Liver (tissue), 8 donors: ENCODE measurements at regions not wholly inside any gene's neighbourhood (a gene's known extent, or its start where the extent isn't known, plus 50 kb on each side); places are given as distances from the start of the nearest gene placed in this dataset.

Experiments
- DNase-seq: peaks from one replicate; pipeline ENCODE4 v3.0.0-alpha.2; 2017; ENCODE audit warnings: low spot score
- H3K27ac ChIP-seq, 2 donors: one replicate each; pipeline ENCODE4 v1.7.0; 2013; ENCODE audit warnings: inconsistent platforms in 2 of 2, low read length in 2 of 2, control low read depth in 1 of 2, low read depth in 1 of 2, mild to moderate bottlenecking in 1 of 2
- H3K27me3 ChIP-seq, 4 donors: one replicate each; pipeline versions ENCODE4 v1.6.1 to v1.7.0; 2013; ENCODE audit warnings: low read length in 3 of 4, inconsistent platforms in 1 of 4, mild to moderate bottlenecking in 1 of 4, moderate library complexity in 1 of 4; ENCODE audit not compliant: control insufficient read depth in 4 of 4, insufficient read depth in 4 of 4
- H3K36me3 ChIP-seq, 4 donors: one replicate each; pipeline versions ENCODE4 v1.6.1 to v1.7.0; 2013; ENCODE audit warnings: low read length in 3 of 4, mild to moderate bottlenecking in 3 of 4, low read depth in 1 of 4, moderate library complexity in 1 of 4; ENCODE audit not compliant: control insufficient read depth in 4 of 4, insufficient read depth in 3 of 4
- H3K4me1 ChIP-seq, 4 donors: one replicate each; pipeline versions ENCODE4 v1.6.1 to v1.7.0; 2013; ENCODE audit warnings: low read length in 3 of 4, mild to moderate bottlenecking in 3 of 4, moderate library complexity in 1 of 4; ENCODE audit not compliant: control insufficient read depth in 4 of 4, insufficient read depth in 4 of 4
- H3K4me3 ChIP-seq, 3 donors: one replicate each; pipeline versions ENCODE4 v1.6.1 to v1.7.0; 2013; ENCODE audit warnings: low read length in 3 of 3, control low read depth in 1 of 3, low read depth in 1 of 3, mild to moderate bottlenecking in 1 of 3
- H3K9ac ChIP-seq, 2 donors: one replicate each; pipeline ENCODE4 v1.7.0; 2013; ENCODE audit warnings: low read length in 2 of 2, mild to moderate bottlenecking in 2 of 2, moderate library complexity in 2 of 2, control low read depth in 1 of 2, low read depth in 1 of 2
- H3K9me3 ChIP-seq, 4 donors: one replicate each; pipeline versions ENCODE4 v1.6.1 to v1.7.0; 2013; ENCODE audit warnings: low read length in 3 of 4; ENCODE audit not compliant: control insufficient read depth in 4 of 4
- EGR1 ChIP-seq, 2 donors: IDR thresholded peaks; 2 replicates each; pipeline ENCODE4 v1.6.1; 2016 to 2018; ENCODE audit warnings: antibody characterized with exemption in 2 of 2, low read depth in 2 of 2
- FOXA1 ChIP-seq: IDR thresholded peaks from 2 replicates; pipeline ENCODE4 v1.6.1; 2016; ENCODE audit warnings: antibody characterized with exemption
- FOXA2 ChIP-seq: IDR thresholded peaks from 2 replicates; pipeline ENCODE4 v1.6.1; 2016; ENCODE audit warnings: antibody characterized with exemption
- GABPA ChIP-seq, 2 donors: IDR thresholded peaks in 1 of 2; conservative IDR thresholded peaks in 1 of 2; 2 replicates each; pipeline ENCODE4 v1.6.1; 2016; ENCODE audit warnings: antibody characterized with exemption in 2 of 2, mild to moderate bottlenecking in 1 of 2, moderate library complexity in 1 of 2
- HNF4A ChIP-seq, 2 donors: conservative IDR thresholded peaks; 2 replicates each; pipeline ENCODE4 v1.6.1; 2016; ENCODE audit warnings: antibody characterized with exemption in 2 of 2, mild to moderate bottlenecking in 2 of 2
- HNF4G ChIP-seq: IDR thresholded peaks from 2 replicates; pipeline ENCODE4 v1.6.1; 2016; ENCODE audit warnings: antibody characterized with exemption
- JUND ChIP-seq, 2 donors: IDR thresholded peaks; 2 replicates each; pipeline ENCODE4 v1.6.1; 2016; ENCODE audit warnings: antibody characterized with exemption in 2 of 2
- NR2F2 ChIP-seq: IDR thresholded peaks from 2 replicates; pipeline ENCODE4 v1.6.1; 2016; ENCODE audit warnings: antibody characterized with exemption
- RAD21 ChIP-seq, 2 donors: IDR thresholded peaks; 2 replicates each; pipeline ENCODE4 v1.6.1; 2016; ENCODE audit warnings: antibody characterized with exemption in 2 of 2, mild to moderate bottlenecking in 2 of 2
- RXRA ChIP-seq, 2 donors: IDR thresholded peaks; 2 replicates each; pipeline ENCODE4 v1.6.1; 2017 to 2018; ENCODE audit warnings: antibody characterized with exemption in 2 of 2, mild to moderate bottlenecking in 1 of 2
- SP1 ChIP-seq: IDR thresholded peaks from 2 replicates; pipeline ENCODE4 v1.6.1; 2018; ENCODE audit warnings: antibody characterized with exemption, mild to moderate bottlenecking
- TAF1 ChIP-seq: conservative IDR thresholded peaks from 2 replicates; pipeline ENCODE4 v1.6.1; 2016; ENCODE audit warnings: antibody characterized with exemption, mild to moderate bottlenecking
- YY1 ChIP-seq: IDR thresholded peaks from 2 replicates; pipeline ENCODE4 v1.6.1; 2016; ENCODE audit warnings: antibody characterized with exemption, mild to moderate bottlenecking
- WGBS: extraction: QIAGEN DNeasy Blood & Tissue Kit; methylation state at CpG from one replicate; pipeline ENCODE4 v1.1.7; 2013; 5-methylcytosine and 5-hydroxymethylcytosine counted together
- TF ChIP-seq, protein P1 (sequence below): IDR thresholded peaks from 2 replicates; pipeline ENCODE4 v1.6.1; 2016; ENCODE audit warnings: antibody characterized with exemption
- TF ChIP-seq, protein P2 (sequence below): IDR thresholded peaks from 2 replicates; pipeline ENCODE4 v1.6.1; 2016; ENCODE audit warnings: antibody characterized with exemption
- TF ChIP-seq, protein P3 (sequence below): fragments of 150-350 bp; IDR thresholded peaks from 2 replicates; pipeline ENCODE4 v1.5.1; 2017; ENCODE audit warnings: improper control_type of control experiment, low read depth, low read length; ENCODE audit not compliant: missing input control
- TF ChIP-seq, protein P4 (sequence below): IDR thresholded peaks from 2 replicates; pipeline ENCODE4 v1.6.1; 2016; ENCODE audit warnings: antibody characterized with exemption, mild to moderate bottlenecking
- TF ChIP-seq, protein P5 (sequence below): IDR thresholded peaks from 2 replicates; pipeline ENCODE4 v1.6.1; 2016; ENCODE audit warnings: antibody characterized with exemption
- donor health status: healthy.
- donor health status: healthy.
- donor health status: healthy.
- donor health status: healthy.
- donor health status: healthy.

DNA sequence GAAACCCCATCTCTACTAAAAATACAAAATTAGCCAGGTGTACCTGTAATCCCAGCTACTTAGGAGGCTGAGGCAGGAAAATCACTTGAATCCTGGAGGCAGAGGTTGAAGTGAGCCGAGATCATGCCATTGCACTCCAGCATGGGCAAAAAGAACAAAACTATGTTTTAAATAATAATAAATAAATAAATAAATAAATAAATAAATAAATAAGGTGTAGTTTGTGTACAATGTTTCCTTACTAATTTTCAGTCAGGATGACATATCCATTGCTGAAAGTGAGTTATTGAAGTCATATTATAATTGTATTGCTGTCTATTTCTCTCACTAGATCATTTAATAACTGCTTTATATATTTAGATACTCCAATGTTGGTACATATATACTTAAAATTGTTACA, 581.5 kb upstream of the DAB2 start:
- Histone ChIP-seq H3K36me3 (no peaks in the 10 kb centered on the region), H3K27ac (no peak overlapping the region), H3K4me3 (no peak overlapping the region), H3K9ac (no peak overlapping the region), H3K4me1 (no peaks in the 10 kb centered on the region), H3K27me3 (no peaks in the 10 kb centered on the region), H3K9me3 (peaks cover 0 to 9% (median 0%) of the 10 kb centered on the region in 4 donors)
- WGBS, result 87% methylated on average over 1 of the region's 1 CpG
- TF ChIP-seq, protein P1, sequence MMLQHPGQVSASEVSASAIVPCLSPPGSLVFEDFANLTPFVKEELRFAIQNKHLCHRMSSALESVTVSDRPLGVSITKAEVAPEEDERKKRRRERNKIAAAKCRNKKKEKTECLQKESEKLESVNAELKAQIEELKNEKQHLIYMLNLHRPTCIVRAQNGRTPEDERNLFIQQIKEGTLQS, result no peak
- TF ChIP-seq, protein P2, sequence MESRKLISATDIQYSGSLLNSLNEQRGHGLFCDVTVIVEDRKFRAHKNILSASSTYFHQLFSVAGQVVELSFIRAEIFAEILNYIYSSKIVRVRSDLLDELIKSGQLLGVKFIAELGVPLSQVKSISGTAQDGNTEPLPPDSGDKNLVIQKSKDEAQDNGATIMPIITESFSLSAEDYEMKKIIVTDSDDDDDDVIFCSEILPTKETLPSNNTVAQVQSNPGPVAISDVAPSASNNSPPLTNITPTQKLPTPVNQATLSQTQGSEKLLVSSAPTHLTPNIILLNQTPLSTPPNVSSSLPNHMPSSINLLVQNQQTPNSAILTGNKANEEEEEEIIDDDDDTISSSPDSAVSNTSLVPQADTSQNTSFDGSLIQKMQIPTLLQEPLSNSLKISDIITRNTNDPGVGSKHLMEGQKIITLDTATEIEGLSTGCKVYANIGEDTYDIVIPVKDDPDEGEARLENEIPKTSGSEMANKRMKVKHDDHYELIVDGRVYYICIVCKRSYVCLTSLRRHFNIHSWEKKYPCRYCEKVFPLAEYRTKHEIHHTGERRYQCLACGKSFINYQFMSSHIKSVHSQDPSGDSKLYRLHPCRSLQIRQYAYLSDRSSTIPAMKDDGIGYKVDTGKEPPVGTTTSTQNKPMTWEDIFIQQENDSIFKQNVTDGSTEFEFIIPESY, result no peak
- TF ChIP-seq TAF1, result no peak
- no peak for TF ChIP-seq GABPA (IDR thresholded peaks at IDR 0.05 in 1 of 2, conservative IDR thresholded peaks at IDR 0.05 in 1 of 2)
- no peak for TF ChIP-seq FOXA1
- TF ChIP-seq HNF4A (conservative IDR thresholded peaks at IDR 0.05), result no peak
- TF ChIP-seq YY1, result no peak
- TF ChIP-seq, protein P3, sequence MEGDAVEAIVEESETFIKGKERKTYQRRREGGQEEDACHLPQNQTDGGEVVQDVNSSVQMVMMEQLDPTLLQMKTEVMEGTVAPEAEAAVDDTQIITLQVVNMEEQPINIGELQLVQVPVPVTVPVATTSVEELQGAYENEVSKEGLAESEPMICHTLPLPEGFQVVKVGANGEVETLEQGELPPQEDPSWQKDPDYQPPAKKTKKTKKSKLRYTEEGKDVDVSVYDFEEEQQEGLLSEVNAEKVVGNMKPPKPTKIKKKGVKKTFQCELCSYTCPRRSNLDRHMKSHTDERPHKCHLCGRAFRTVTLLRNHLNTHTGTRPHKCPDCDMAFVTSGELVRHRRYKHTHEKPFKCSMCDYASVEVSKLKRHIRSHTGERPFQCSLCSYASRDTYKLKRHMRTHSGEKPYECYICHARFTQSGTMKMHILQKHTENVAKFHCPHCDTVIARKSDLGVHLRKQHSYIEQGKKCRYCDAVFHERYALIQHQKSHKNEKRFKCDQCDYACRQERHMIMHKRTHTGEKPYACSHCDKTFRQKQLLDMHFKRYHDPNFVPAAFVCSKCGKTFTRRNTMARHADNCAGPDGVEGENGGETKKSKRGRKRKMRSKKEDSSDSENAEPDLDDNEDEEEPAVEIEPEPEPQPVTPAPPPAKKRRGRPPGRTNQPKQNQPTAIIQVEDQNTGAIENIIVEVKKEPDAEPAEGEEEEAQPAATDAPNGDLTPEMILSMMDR, result no peak
- TF ChIP-seq, protein P4, sequence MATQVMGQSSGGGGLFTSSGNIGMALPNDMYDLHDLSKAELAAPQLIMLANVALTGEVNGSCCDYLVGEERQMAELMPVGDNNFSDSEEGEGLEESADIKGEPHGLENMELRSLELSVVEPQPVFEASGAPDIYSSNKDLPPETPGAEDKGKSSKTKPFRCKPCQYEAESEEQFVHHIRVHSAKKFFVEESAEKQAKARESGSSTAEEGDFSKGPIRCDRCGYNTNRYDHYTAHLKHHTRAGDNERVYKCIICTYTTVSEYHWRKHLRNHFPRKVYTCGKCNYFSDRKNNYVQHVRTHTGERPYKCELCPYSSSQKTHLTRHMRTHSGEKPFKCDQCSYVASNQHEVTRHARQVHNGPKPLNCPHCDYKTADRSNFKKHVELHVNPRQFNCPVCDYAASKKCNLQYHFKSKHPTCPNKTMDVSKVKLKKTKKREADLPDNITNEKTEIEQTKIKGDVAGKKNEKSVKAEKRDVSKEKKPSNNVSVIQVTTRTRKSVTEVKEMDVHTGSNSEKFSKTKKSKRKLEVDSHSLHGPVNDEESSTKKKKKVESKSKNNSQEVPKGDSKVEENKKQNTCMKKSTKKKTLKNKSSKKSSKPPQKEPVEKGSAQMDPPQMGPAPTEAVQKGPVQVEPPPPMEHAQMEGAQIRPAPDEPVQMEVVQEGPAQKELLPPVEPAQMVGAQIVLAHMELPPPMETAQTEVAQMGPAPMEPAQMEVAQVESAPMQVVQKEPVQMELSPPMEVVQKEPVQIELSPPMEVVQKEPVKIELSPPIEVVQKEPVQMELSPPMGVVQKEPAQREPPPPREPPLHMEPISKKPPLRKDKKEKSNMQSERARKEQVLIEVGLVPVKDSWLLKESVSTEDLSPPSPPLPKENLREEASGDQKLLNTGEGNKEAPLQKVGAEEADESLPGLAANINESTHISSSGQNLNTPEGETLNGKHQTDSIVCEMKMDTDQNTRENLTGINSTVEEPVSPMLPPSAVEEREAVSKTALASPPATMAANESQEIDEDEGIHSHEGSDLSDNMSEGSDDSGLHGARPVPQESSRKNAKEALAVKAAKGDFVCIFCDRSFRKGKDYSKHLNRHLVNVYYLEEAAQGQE, result no peak
- TF ChIP-seq, protein P5, sequence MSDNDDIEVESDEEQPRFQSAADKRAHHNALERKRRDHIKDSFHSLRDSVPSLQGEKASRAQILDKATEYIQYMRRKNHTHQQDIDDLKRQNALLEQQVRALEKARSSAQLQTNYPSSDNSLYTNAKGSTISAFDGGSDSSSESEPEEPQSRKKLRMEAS, result no peak
- no peak for TF ChIP-seq FOXA2
- TF ChIP-seq JUND (IDR thresholded peaks at IDR 0.05), result no peak
- no peak for TF ChIP-seq HNF4G
- no peak for TF ChIP-seq RXRA (IDR thresholded peaks at IDR 0.05)
- no peak for TF ChIP-seq SP1
- TF ChIP-seq NR2F2, result no peak
- no peak for TF ChIP-seq RAD21 (IDR thresholded peaks at IDR 0.05)
- no peak for TF ChIP-seq EGR1 (IDR thresholded peaks at IDR 0.05; ENCODE audit: low read depth in 2 of 2)
- no peak for DNase-seq

DNA sequence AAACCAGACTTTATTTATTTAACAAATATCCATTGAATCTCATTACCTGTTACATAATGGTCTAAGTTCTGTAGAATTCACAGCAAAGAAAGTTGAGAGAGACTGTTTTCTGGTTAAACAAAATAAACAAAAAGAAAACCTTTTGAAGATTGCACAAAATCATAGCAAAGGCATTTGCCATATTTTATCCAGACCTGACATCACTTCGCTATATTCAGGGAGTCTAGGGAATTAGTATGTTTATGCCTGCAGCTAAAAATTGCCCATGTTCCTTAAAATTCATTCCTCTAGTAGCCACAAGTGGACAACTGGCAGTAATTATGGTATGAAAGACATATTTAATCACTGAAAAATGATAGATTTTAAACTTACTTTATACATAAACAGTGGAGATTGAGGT, 577.0 kb upstream of the DAB2 start:
- Histone ChIP-seq H3K27me3 (no peaks in the 10 kb centered on the region), H3K27ac (no peak overlapping the region), H3K9me3 (no peaks in the 10 kb centered on the region), H3K36me3 (no peaks in the 10 kb centered on the region), H3K9ac (no peak overlapping the region), H3K4me1 (no peaks in the 10 kb centered on the region), H3K4me3 (no peak overlapping the region)
- TF ChIP-seq SP1 (no peak), HNF4A (conservative IDR thresholded peaks at IDR 0.05) (no peak), RAD21 (IDR thresholded peaks at IDR 0.05) (no peak), FOXA1 (no peak), FOXA2 (no peak), TAF1 (no peak)
- WGBS, result 81% methylated on average over 1 of the region's 1 CpG
- DNase-seq, result no peak
